ENCODE measurements at regions not wholly inside any gene's neighbourhood (a gene's known extent, or its start where the extent isn't known, plus 50 kb on each side); places are given as distances from the start of the nearest gene placed in this dataset.
"Not testable (repeated sequence)": the region's sequence is repeated elsewhere in the genome, so short reads cannot be mapped to it uniquely, and the experiment has no call there.

DNA sequence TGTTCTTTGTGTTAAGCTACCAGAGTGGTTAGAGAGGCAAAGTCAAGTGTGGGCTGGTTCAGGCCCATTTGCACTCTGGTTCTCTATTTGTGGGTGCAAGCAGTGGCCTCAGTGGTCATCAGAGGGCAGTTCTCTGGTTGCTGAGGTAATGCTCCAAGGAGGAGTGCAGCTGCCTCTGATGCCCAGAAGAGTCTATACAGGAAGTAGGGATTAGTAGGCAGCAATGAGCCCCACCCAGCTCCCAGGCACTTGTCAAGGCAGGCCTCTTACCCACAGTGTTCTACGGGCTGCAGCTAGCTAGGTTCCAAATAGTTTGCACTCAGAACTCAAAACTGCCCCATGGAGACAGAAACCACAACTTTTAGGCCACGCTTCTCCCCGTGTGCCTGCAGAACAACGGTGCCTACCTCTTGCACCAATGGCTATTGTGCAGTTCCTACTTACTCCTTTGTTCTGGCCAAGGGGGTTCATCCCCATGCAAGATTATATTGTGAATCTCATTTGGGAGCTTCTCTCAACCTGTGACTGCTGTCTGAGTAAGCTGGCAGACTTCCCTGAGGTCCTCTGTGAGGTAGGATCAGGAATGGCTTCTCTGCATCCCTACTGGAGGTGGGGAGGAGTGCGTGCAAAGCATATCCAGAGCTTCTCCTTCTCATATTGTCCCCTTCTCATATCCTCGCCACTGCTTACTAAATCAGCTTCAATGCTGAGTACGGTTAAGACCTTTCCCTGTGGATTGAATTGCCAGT lies 410.3 kb upstream of the LMO3 start:
- intact Hi-C loops (cut with micrococcal nuclease), result no loop called here
- no peak overlapping the region for H3K27ac ChIP-seq (ENCODE audit: low read length in 2 of 2)
- no peaks in the 10 kb centered on the region for H4K20me1 ChIP-seq (ENCODE audit: control insufficient read depth, insufficient read depth, low read length, poor library complexity, severe bottlenecking)
- no peak overlapping the region for H2AFZ ChIP-seq (ENCODE audit: insufficient read depth, low read depth, low read length, poor library complexity, severe bottlenecking)
- no peak overlapping the region for H3K9ac ChIP-seq (ENCODE audit: low read length)
- no peak overlapping the region for H3K4me3 ChIP-seq (ENCODE audit: control extremely low read depth in 1 of 5, extremely low read depth in 1 of 5, insufficient read depth in 1 of 5, low read depth in 2 of 5, low read length in 4 of 5)
- no peaks in the 10 kb centered on the region for H3K79me2 ChIP-seq (ENCODE audit: control insufficient read depth, insufficient read depth, low read length)
- no peak for TF ChIP-seq EZH2 (IDR thresholded peaks at IDR 0.05; ENCODE audit: borderline replicate concordance, insufficient read depth, low read depth, low read length, poor library complexity, severe bottlenecking)
- TF ChIP-seq, protein P1, sequence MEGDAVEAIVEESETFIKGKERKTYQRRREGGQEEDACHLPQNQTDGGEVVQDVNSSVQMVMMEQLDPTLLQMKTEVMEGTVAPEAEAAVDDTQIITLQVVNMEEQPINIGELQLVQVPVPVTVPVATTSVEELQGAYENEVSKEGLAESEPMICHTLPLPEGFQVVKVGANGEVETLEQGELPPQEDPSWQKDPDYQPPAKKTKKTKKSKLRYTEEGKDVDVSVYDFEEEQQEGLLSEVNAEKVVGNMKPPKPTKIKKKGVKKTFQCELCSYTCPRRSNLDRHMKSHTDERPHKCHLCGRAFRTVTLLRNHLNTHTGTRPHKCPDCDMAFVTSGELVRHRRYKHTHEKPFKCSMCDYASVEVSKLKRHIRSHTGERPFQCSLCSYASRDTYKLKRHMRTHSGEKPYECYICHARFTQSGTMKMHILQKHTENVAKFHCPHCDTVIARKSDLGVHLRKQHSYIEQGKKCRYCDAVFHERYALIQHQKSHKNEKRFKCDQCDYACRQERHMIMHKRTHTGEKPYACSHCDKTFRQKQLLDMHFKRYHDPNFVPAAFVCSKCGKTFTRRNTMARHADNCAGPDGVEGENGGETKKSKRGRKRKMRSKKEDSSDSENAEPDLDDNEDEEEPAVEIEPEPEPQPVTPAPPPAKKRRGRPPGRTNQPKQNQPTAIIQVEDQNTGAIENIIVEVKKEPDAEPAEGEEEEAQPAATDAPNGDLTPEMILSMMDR (IDR thresholded peaks at IDR 0.05), result no peak
- Mint-ChIP-seq H3K4me1 (no peaks in the 10 kb centered on the region), H3K9me3 (ENCODE audit: insufficient read depth) (peaks cover 4% of the 10 kb centered on the region), H3K4me3 (no peak overlapping the region), H3K27ac (no peak overlapping the region), H3K27me3 (no peaks in the 10 kb centered on the region)
- peaks cover 0 to 9% (median 0%) of the 10 kb centered on the region in 3 donors for H3K9me3 ChIP-seq (ENCODE audit: control extremely low read depth in 1 of 3, control insufficient read depth in 2 of 3, insufficient read depth in 1 of 3, low read length in 2 of 3)
- ChIA-PET CTCF (no interaction called here), POLR2A (no interaction called here)
- H3K4me1 ChIP-seq (ENCODE audit: control insufficient read depth in 2 of 2, insufficient read depth in 2 of 2, low read length in 2 of 2), result no peaks in the 10 kb centered on the region
- H3K36me3 ChIP-seq (replicated peaks in 1 of 2; ENCODE audit: control extremely low read depth in 1 of 2, control insufficient read depth in 1 of 2, extremely low read depth in 1 of 2, insufficient read depth in 2 of 2, low read length in 1 of 2), result no peaks in the 10 kb centered on the region
- 93% methylated on average over 6 of the region's 7 CpGs for WGBS (ENCODE audit: insufficient coverage)
- DNase-seq (no peak), ATAC-seq (ENCODE audit: low read depth) (no peak)
- H3K27me3 ChIP-seq (replicated peaks in 1 of 4; ENCODE audit: control extremely low read depth in 1 of 4, control insufficient read depth in 3 of 4, insufficient read depth in 4 of 4, low read length in 3 of 4), result no peaks in the 10 kb centered on the region
- no peak overlapping the region for H3K4me2 ChIP-seq (replicated peaks; ENCODE audit: low read depth, low read length, poor library complexity, severe bottlenecking)

DNA sequence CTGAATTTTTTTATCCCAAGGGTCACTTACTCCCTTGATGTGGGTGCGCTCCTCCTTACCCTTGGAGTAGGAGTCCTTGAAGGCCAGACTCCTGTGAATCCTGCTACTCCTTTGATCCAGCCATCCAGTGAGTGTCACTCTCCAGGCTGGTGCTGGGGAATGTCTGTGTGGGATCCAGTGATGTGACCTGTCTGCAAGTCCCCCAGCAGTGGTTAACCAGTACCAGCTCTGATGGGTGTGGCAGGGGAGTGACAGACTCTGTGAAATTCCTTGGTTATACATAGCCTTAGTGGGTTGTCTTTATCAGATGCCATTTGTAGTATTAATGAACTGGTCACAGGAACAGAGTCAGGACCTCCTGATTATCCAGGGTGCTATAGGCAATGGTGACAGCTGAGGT lies 409.5 kb upstream of the LMO3 start:
- WGBS (ENCODE audit: insufficient coverage), result no CpG with 5 or more reads among the region's 1 CpG
- Mint-ChIP-seq H3K27ac (no peak overlapping the region), H3K27me3 (no peaks in the 10 kb centered on the region), H3K9me3 (ENCODE audit: insufficient read depth) (peaks cover 4% of the 10 kb centered on the region), H3K4me3 (no peak overlapping the region), H3K4me1 (no peaks in the 10 kb centered on the region)
- DNase-seq (no peak), ATAC-seq (ENCODE audit: low read depth) (no peak)
- H3K79me2 ChIP-seq (ENCODE audit: control insufficient read depth, insufficient read depth, low read length), result no peaks in the 10 kb centered on the region
- H3K9me3 ChIP-seq (ENCODE audit: control extremely low read depth in 1 of 3, control insufficient read depth in 2 of 3, insufficient read depth in 1 of 3, low read length in 2 of 3), result peaks cover 0 to 9% (median 0%) of the 10 kb centered on the region in 3 donors
- no peaks in the 10 kb centered on the region for H3K27me3 ChIP-seq (replicated peaks in 1 of 4; ENCODE audit: control extremely low read depth in 1 of 4, control insufficient read depth in 3 of 4, insufficient read depth in 4 of 4, low read length in 3 of 4)
- no peak overlapping the region for H3K27ac ChIP-seq (ENCODE audit: low read length in 2 of 2)
- H3K4me2 ChIP-seq (replicated peaks; ENCODE audit: low read depth, low read length, poor library complexity, severe bottlenecking), result no peak overlapping the region
- H2AFZ ChIP-seq (ENCODE audit: insufficient read depth, low read depth, low read length, poor library complexity, severe bottlenecking), result no peak overlapping the region
- no peaks in the 10 kb centered on the region for H3K36me3 ChIP-seq (replicated peaks in 1 of 2; ENCODE audit: control extremely low read depth in 1 of 2, control insufficient read depth in 1 of 2, extremely low read depth in 1 of 2, insufficient read depth in 2 of 2, low read length in 1 of 2)
- no peak for TF ChIP-seq EZH2 (IDR thresholded peaks at IDR 0.05; ENCODE audit: borderline replicate concordance, insufficient read depth, low read depth, low read length, poor library complexity, severe bottlenecking)
- TF ChIP-seq, protein P1 (IDR thresholded peaks at IDR 0.05), result no peak
- no peak overlapping the region for H3K9ac ChIP-seq (ENCODE audit: low read length)
- H3K4me1 ChIP-seq (ENCODE audit: control insufficient read depth in 2 of 2, insufficient read depth in 2 of 2, low read length in 2 of 2), result no peaks in the 10 kb centered on the region
- ChIA-PET POLR2A (no interaction called here), CTCF (no interaction called here)
- H4K20me1 ChIP-seq (ENCODE audit: control insufficient read depth, insufficient read depth, low read length, poor library complexity, severe bottlenecking), result no peaks in the 10 kb centered on the region
- H3K4me3 ChIP-seq (ENCODE audit: control extremely low read depth in 1 of 5, extremely low read depth in 1 of 5, insufficient read depth in 1 of 5, low read depth in 2 of 5, low read length in 4 of 5), result no peak overlapping the region
- intact Hi-C loops (cut with micrococcal nuclease), result no loop called here

DNA sequence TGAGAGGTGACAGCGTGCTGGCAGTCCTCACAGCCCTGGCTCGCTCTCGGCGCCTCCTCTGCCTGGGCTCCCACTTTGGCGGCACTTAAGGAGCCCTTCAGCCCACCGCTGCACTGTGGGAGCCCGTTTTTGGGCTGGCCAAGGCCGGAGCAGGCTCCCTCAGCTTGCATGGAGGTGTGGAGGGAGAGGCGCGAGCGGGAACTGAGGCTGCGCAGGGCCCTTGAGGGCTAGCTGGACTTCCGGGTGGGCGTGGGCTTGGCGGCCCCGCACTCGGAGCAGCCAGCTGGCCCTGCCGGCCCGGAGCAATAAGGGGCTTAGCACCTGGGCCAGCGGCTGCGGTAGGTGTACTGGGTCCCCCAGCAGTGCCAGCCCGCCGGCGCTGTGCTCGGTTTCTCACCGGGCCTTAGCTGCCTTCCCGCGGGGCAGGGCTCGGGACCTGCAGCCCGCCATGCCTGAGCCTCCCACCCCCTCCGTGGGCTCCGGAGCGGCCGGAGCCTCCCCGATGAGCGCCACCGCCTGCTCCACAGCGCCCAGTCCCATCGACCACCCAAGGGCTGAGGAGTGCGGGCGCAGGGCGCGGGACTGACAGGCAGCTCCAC lies 401.6 kb upstream of the LMO3 start:
- H4K20me1 ChIP-seq (ENCODE audit: control insufficient read depth, insufficient read depth, low read length, poor library complexity, severe bottlenecking); H3K27ac ChIP-seq (ENCODE audit: low read length in 2 of 2); H3K9me3 Mint-ChIP-seq (ENCODE audit: insufficient read depth); H2AFZ ChIP-seq (ENCODE audit: insufficient read depth, low read depth, low read length, poor library complexity, severe bottlenecking); H3K4me3 Mint-ChIP-seq; DNase-seq; H3K4me3 ChIP-seq (ENCODE audit: control extremely low read depth in 1 of 5, extremely low read depth in 1 of 5, insufficient read depth in 1 of 5, low read depth in 2 of 5, low read length in 4 of 5); H3K9ac ChIP-seq (ENCODE audit: low read length); H3K4me2 ChIP-seq (replicated peaks; ENCODE audit: low read depth, low read length, poor library complexity, severe bottlenecking); POLR2A ChIA-PET; ATAC-seq (ENCODE audit: low read depth); H3K27ac Mint-ChIP-seq; H3K4me1 Mint-ChIP-seq; CTCF ChIA-PET; H3K9me3 ChIP-seq (ENCODE audit: control extremely low read depth in 1 of 3, control insufficient read depth in 2 of 3, insufficient read depth in 1 of 3, low read length in 2 of 3); intact Hi-C loops (cut with micrococcal nuclease); H3K27me3 Mint-ChIP-seq; H3K4me1 ChIP-seq (ENCODE audit: control insufficient read depth in 2 of 2, insufficient read depth in 2 of 2, low read length in 2 of 2); H3K27me3 ChIP-seq (replicated peaks in 1 of 4; ENCODE audit: control extremely low read depth in 1 of 4, control insufficient read depth in 3 of 4, insufficient read depth in 4 of 4, low read length in 3 of 4); H3K36me3 ChIP-seq (replicated peaks in 1 of 2; ENCODE audit: control extremely low read depth in 1 of 2, control insufficient read depth in 1 of 2, extremely low read depth in 1 of 2, insufficient read depth in 2 of 2, low read length in 1 of 2); H3K79me2 ChIP-seq (ENCODE audit: control insufficient read depth, insufficient read depth, low read length): not testable (repeated sequence)
- WGBS (ENCODE audit: insufficient coverage), result 97% methylated on average over 43 of the region's 43 CpGs

Measured in B cell (primary cell).